Neuron (in vitro differentiated cells): ENCODE measurements at regions not wholly inside any gene's neighbourhood (a gene's known extent, or its start where the extent isn't known, plus 50 kb on each side); places are given as distances from the start of the nearest gene placed in this dataset.
A peak's percentile ranks its signal among the peaks of the same experiment; 100 is the strongest.
"Not testable (repeated sequence)": the region's sequence is repeated elsewhere in the genome, so short reads cannot be mapped to it uniquely, and the experiment has no call there.

ENCODE experiments used
- H2AFZ ChIP-seq: one replicate; pipeline ENCODE4 v1.6.1; 2013; ENCODE audit warnings: low read depth, mild to moderate bottlenecking, inconsistent platforms, low read length, moderate library complexity
- H3K27me3 ChIP-seq: one replicate; pipeline ENCODE4 v1.6.1; 2013; ENCODE audit warnings: low read length; ENCODE audit not compliant: insufficient read depth
- H3K36me3 ChIP-seq: one replicate; pipeline ENCODE4 v1.6.1; 2013; ENCODE audit warnings: low read length; ENCODE audit not compliant: insufficient read depth
- H3K4me1 ChIP-seq: one replicate; pipeline ENCODE4 v1.6.1; 2013; ENCODE audit warnings: low read length; ENCODE audit not compliant: insufficient read depth
- H3K4me3 ChIP-seq: 2 replicates; pipeline ENCODE4 v1.5.1; 2013; ENCODE audit warnings: mild to moderate bottlenecking, low read length, moderate library complexity
- H3K9me3 ChIP-seq: one replicate; pipeline ENCODE4 v1.6.1; 2013; ENCODE audit warnings: low read length

DNA sequence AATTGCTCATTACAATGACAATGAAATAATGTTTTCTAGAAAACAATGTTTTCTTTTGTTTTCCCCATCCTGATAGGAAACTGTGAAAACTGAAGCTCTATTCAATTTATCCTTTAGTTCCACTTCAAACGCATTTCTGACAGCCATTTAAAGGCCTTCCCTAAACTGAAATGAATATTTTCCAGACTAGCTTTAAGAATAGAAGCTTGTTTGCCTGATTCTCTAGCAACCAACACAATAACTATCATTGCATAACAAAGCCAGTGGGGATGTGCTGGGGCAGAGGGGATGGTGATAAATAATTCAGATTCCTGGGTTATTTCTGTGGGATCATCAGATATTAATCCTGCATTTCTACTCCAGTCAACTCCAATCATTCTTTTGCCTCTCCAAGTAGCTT lies 427.1 kb downstream of the RND3 start:
- H3K36me3 ChIP-seq: no peaks in the 10 kb centered on the region

GRCh38 chr2:150059676-150060075 lies 427.8 kb downstream of the RND3 start:
- H3K9me3 ChIP-seq, H3K4me3 ChIP-seq, H2AFZ ChIP-seq, H3K27me3 ChIP-seq, H3K36me3 ChIP-seq: not testable (repeated sequence)
- H3K4me1 ChIP-seq: peaks cover 53% of the 10 kb centered on the region

More for the DNA sequence above, 427.1 kb downstream of the RND3 start:
- Histone ChIP-seq H3K27me3 (no peaks in the 10 kb centered on the region), H2AFZ (no peak overlapping the region), H3K4me1 (peaks cover 60% of the 10 kb centered on the region), H3K4me3 (no peak overlapping the region), H3K9me3 (no peaks in the 10 kb centered on the region)

- no peak overlapping the region for H3K4me3 ChIP-seq
These were observed 435.0 kb downstream of the RND3 start for GRCh38 chr2:150052457-150052856.

GRCh38 chr2:150051004-150051403 lies 436.5 kb downstream of the RND3 start:
- no peak overlapping the region for H3K4me3 ChIP-seq
- H3K36me3 ChIP-seq: no peaks in the 10 kb centered on the region
- no peak overlapping the region for H2AFZ ChIP-seq
- H3K27me3 ChIP-seq: no peaks in the 10 kb centered on the region
- H3K9me3 ChIP-seq: peaks cover 2% of the 10 kb centered on the region
- H3K4me1 ChIP-seq: peaks cover 14% of the 10 kb centered on the region

More at GRCh38 chr2:150052457-150052856, 435.0 kb downstream of the RND3 start:
- H2AFZ ChIP-seq: no peak overlapping the region
- peaks cover 3% of the 10 kb centered on the region for H3K4me1 ChIP-seq
- H3K36me3 ChIP-seq: no peaks in the 10 kb centered on the region
- H3K9me3 ChIP-seq: peaks cover 2% of the 10 kb centered on the region
- H3K27me3 ChIP-seq: no peaks in the 10 kb centered on the region

- Histone ChIP-seq H3K9me3 (no peaks in the 10 kb centered on the region), H3K4me1 (peaks cover 14% of the 10 kb centered on the region), H3K36me3 (no peaks in the 10 kb centered on the region), H3K27me3 (no peaks in the 10 kb centered on the region), H2AFZ (no peak overlapping the region), H3K4me3 (no peak overlapping the region)
These were observed 437.4 kb downstream of the RND3 start for GRCh38 chr2:150050036-150050435.

DNA sequence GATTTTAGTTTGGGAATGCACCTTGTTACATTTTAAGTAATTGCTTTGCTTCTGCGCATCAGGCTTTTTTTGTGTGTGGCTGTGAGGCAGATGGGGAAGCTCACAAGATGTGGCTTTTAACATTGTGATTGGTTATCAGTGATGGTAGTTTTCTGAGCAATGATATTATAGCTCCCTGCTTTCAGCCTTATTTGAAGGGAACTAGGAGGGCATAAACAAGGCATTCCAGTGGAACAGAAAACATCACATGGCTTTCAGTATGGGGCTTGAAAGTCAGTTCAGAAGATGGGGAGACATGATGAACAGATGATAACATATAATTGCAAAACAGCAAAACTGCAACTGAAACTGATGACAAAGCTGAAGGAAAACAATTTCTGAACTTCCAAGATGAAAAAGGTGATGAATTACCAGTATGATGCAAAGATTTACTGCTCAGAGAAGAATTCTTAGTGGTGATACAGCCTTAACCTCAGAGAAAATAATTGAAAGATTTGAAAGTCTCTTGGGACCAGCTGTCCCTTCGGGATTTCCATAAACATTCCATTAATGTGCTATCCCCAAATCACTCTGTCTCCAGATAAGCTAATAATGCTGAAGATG lies 439.7 kb downstream of the RND3 start:
- H3K36me3 ChIP-seq: no peaks in the 10 kb centered on the region

GRCh38 chr2:150046810-150047209 lies 440.7 kb downstream of the RND3 start:
- Histone ChIP-seq H3K27me3 (no peaks in the 10 kb centered on the region), H3K4me1 (peaks cover 24% of the 10 kb centered on the region), H3K4me3 (no peak overlapping the region), H2AFZ (peak overlapping the region; percentile 2), H3K36me3 (no peaks in the 10 kb centered on the region), H3K9me3 (no peaks in the 10 kb centered on the region)

More for the DNA sequence above, 439.7 kb downstream of the RND3 start:
- Histone ChIP-seq H3K27me3 (no peaks in the 10 kb centered on the region), H2AFZ (no peak overlapping the region), H3K9me3 (no peaks in the 10 kb centered on the region), H3K4me1 (peaks cover 15% of the 10 kb centered on the region), H3K4me3 (no peak overlapping the region)

- no peak overlapping the region for H3K4me3 ChIP-seq
- no peaks in the 10 kb centered on the region for H3K9me3 ChIP-seq
- H3K36me3 ChIP-seq: no peaks in the 10 kb centered on the region
- peak overlapping the region; percentile 2 for H2AFZ ChIP-seq
- no peaks in the 10 kb centered on the region for H3K27me3 ChIP-seq
- H3K4me1 ChIP-seq: peaks cover 29% of the 10 kb centered on the region
These were observed 441.3 kb downstream of the RND3 start for GRCh38 chr2:150046211-150046610.

DNA sequence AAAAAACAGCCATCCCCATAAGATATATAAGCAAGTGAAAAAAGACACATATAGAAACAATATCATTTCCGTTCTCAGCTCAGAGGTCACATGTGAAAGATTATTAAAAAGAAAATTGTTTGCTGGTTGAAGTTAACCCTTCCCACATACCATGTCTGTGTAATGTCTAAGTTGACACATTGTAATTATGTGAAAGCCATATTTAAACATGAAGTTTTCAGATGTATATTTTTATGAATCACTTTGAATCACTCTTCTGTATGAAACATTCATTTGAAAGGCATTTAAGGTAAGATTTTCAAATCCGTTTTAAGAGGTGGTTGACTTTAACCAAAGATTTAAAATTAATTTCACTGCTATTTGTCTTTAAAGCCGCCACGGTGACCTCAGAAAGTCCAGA lies 441.9 kb downstream of the RND3 start:
- Histone ChIP-seq H3K9me3 (no peaks in the 10 kb centered on the region), H3K4me1 (peaks cover 35% of the 10 kb centered on the region), H3K27me3 (no peaks in the 10 kb centered on the region)

DNA sequence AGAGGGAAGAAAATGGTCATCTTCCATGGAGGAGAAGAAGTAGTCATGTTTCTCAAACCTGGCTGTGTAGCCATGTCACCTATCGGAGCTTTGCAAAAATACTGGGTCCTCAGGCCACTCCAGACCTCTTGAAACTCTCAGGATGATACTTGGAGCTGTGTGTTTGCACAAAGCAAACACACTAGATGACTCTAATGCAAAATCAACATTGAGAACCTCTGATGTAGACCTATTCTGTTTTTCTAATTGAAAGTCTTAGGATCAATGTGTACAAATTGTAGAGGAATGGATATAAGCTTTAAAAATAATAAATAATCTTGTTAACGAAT lies 444.3 kb downstream of the RND3 start:
- no peak overlapping the region for H3K4me3 ChIP-seq
- no peaks in the 10 kb centered on the region for H3K27me3 ChIP-seq
- H3K9me3 ChIP-seq: no peaks in the 10 kb centered on the region

More for the DNA sequence above, 441.9 kb downstream of the RND3 start:
- H3K4me3 ChIP-seq: no peak overlapping the region
- H3K36me3 ChIP-seq: no peaks in the 10 kb centered on the region
- H2AFZ ChIP-seq: no peak overlapping the region

DNA sequence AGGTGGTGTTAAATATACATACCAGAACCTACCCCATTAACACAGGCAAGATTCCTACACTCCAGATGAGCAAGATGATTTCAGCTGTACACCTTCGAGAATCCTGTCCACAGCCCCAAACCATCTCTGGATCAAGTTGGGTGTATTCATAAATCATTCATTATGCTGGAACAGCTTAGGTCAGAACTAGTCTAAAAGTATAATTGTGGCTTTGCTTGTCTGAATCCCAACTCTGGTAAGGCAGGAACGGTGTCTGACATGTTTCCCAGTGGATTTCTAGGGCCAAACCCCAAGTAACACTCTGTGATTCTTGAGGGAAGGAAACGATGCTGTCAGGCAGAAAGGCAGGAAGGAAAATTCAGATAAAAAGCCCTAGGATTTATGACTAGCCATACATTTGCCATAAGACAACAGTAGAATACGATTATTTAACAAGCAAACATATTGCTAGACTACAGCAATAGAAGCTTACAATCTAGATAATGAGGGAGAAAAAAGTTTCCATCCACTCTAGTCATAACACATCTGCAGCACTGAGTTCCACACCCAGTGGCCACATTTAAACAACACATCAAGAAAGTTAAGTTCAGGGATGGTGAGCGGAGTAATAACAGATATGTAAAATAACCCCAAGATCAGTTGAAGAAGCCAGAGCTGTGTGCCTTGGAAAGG lies 444.8 kb downstream of the RND3 start:
- Histone ChIP-seq H3K9me3 (no peaks in the 10 kb centered on the region), H3K4me1 (peaks cover 35% of the 10 kb centered on the region), H3K27me3 (no peaks in the 10 kb centered on the region), H2AFZ (no peak overlapping the region), H3K4me3 (no peak overlapping the region), H3K36me3 (no peaks in the 10 kb centered on the region)

More for the DNA sequence above, 444.3 kb downstream of the RND3 start:
- H2AFZ ChIP-seq: no peak overlapping the region
- peaks cover 35% of the 10 kb centered on the region for H3K4me1 ChIP-seq
- H3K36me3 ChIP-seq: no peaks in the 10 kb centered on the region

DNA sequence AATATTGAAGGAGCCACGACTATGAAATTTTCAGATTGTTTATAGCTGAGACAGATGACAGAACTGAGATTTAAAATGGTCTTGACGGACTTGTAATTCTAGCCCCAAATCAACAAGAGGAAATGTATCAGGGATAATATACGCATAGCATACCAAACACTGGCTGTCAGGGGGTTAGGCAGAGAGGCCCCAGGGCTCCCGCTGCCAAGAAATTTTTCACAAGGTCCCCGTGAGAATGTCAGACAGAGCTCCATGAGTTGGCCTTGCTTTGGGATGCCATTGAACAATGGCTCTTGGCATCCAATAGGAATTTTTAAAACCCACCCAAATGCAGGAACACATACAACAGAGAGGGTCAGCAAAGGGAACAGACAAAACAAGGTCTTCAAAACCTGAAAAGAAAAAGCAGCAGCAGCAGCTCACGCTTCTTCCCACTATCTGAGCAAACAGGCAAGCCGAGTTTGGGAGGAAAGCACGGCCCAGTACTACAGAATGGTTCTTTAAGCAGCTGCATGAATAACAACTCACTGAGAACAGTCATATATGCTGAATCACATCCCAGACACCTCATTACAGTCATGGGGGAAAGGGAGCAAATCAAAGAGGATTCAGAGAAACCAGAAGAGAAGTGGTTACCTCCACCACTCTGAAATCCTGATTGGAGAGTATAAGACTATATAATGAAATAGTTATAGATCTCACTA lies 445.6 kb downstream of the RND3 start:
- H3K36me3 ChIP-seq: no peaks in the 10 kb centered on the region
- no peak overlapping the region for H3K4me3 ChIP-seq
- peaks cover 30% of the 10 kb centered on the region for H3K4me1 ChIP-seq
- H2AFZ ChIP-seq: no peak overlapping the region
- no peaks in the 10 kb centered on the region for H3K9me3 ChIP-seq
- no peaks in the 10 kb centered on the region for H3K27me3 ChIP-seq

DNA sequence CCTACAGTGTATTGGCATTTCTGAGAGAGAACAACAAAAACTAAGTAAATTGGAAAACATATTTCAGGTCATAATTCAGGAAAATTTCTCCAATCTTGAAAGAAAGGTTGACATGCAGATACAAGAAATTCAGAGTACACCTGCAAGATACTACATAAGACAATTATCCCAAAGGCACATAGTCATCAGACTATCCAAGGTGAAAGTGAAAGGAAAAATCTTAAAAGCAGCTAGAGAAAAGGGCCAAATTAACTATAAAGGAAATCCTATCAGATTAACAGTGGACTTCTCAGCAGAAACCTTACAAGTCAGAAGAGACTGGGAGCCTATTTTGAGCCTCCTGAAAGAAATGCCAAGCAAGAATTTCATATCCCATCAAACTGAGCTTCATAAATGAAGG lies 449.0 kb upstream of the MMADHC start:
- Histone ChIP-seq H3K36me3 (no peaks in the 10 kb centered on the region), H3K9me3 (no peaks in the 10 kb centered on the region), H3K27me3 (no peaks in the 10 kb centered on the region), H2AFZ (peak overlapping the region; percentile 49), H3K4me1 (peaks cover 10% of the 10 kb centered on the region), H3K4me3 (no peak overlapping the region)
